ENCODE measurements at regions not wholly inside any gene's neighbourhood (a gene's known extent, or its start where the extent isn't known, plus 50 kb on each side); places are given as distances from the start of the nearest gene placed in this dataset.

- no peak overlapping the region for H3K4me3 ChIP-seq (ENCODE audit: low read length)
- no peak for TF ChIP-seq CTCF (conservative IDR thresholded peaks at IDR 0.05; ENCODE audit: low read depth, low read length)
- peak; percentile 69 for DNase-seq (ENCODE audit: low read depth)
These were observed 393.6 kb downstream of the OTOL1 start for GRCh38 chr3:161890147-161890625.

GRCh38 chr3:161893972-161894371, 397.4 kb downstream of the OTOL1 start:
- TF ChIP-seq CTCF (conservative IDR thresholded peaks at IDR 0.05; ENCODE audit: low read depth, low read length), result no peak
- DNase-seq (ENCODE audit: low read depth), result peak; percentile 39
- H3K4me3 ChIP-seq (ENCODE audit: low read length), result no peak overlapping the region

GRCh38 chr3:161894657-161895056, 398.0 kb downstream of the OTOL1 start:
- no peak for TF ChIP-seq CTCF (conservative IDR thresholded peaks at IDR 0.05; ENCODE audit: low read depth, low read length)
- no peak overlapping the region for H3K4me3 ChIP-seq (ENCODE audit: low read length)
- no peak for DNase-seq (ENCODE audit: low read depth)

GRCh38 chr3:161905520-161906132, 409.0 kb downstream of the OTOL1 start:
- no peak for DNase-seq (ENCODE audit: low read depth)
- no peak overlapping the region for H3K4me3 ChIP-seq (ENCODE audit: low read length)
- TF ChIP-seq CTCF (conservative IDR thresholded peaks at IDR 0.05; ENCODE audit: low read depth, low read length), result no peak

GRCh38 chr3:161913786-161914389, 417.3 kb downstream of the OTOL1 start:
- H3K4me3 ChIP-seq (ENCODE audit: low read length), result no peak overlapping the region
- TF ChIP-seq CTCF (conservative IDR thresholded peaks at IDR 0.05; ENCODE audit: low read depth, low read length), result no peak
- no peak for DNase-seq (ENCODE audit: low read depth)

- no peak for DNase-seq (ENCODE audit: low read depth)
- H3K4me3 ChIP-seq (ENCODE audit: low read length), result no peak overlapping the region
These were observed 418.3 kb downstream of the OTOL1 start for GRCh38 chr3:161914703-161915417.

More at GRCh38 chr3:161914703-161915417, 418.3 kb downstream of the OTOL1 start:
- peak; percentile 40 for TF ChIP-seq CTCF (conservative IDR thresholded peaks at IDR 0.05; ENCODE audit: low read depth, low read length)
